Endothelial cell of hepatic sinusoid (primary cell): ENCODE measurements at regions not wholly inside any gene's neighbourhood (a gene's known extent, or its start where the extent isn't known, plus 50 kb on each side); places are given as distances from the start of the nearest gene placed in this dataset.

Experiments used
- in situ Hi-C: cut with HindIII; loops from 2 replicates; pipeline ENCODE4 v1.10.0; 2017; ENCODE audit warnings: low sequenced_read_pairs

- in situ Hi-C loops, result no loop called here
Measured at GRCh38 chr16:8519179-8519578, 71.1 kb downstream of the TMEM114 start.

GRCh38 chr16:8517280-8517679 lies 73.0 kb downstream of the TMEM114 start:
- in situ Hi-C loops, result no loop called here

- in situ Hi-C loops, result no loop called here
Measured at GRCh38 chr16:8516471-8516870, 73.8 kb downstream of the TMEM114 start.

GRCh38 chr16:8512941-8513624 lies 77.2 kb downstream of the TMEM114 start:
- in situ Hi-C loops, result no loop called here

DNA sequence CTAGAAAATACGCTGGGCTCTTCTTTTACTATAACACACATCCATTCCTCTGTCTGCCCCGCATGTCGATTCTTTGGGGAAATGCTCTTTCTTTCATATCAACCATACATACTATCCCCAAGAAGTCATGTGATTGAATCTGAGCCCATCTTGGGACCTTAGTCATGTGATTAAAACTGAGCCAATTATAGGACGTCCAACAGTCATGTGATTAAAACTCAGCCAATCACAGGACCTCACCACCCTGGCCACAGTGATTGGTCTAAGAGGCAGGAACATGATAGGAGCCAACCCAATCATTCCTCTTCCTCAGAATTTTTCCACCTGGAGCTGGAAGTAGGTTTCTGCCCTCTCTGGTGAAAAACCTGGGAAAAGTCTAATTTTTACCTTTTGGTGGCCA lies 78.8 kb downstream of the TMEM114 start:
- in situ Hi-C loops, result no loop called here

DNA sequence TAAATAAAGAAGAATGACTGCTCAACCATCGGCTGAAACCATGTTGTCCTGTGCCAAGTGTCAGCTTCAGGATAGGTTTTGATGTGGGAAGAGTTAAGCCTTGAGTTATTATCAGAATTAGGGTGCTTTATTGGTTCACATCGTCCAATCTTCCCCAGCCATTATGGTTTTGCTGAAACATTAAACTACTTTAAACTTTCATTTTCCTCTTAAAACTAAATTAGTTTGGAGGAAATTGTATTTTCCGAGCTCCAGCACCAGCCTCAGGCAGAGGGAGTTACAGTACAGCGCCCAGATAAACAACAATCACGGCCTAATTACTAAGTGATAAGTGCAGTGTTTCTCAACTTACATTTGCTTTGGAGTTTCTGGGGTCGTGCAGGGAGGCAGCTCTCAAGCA lies 80.2 kb downstream of the TMEM114 start:
- in situ Hi-C loops, result no loop called here

DNA sequence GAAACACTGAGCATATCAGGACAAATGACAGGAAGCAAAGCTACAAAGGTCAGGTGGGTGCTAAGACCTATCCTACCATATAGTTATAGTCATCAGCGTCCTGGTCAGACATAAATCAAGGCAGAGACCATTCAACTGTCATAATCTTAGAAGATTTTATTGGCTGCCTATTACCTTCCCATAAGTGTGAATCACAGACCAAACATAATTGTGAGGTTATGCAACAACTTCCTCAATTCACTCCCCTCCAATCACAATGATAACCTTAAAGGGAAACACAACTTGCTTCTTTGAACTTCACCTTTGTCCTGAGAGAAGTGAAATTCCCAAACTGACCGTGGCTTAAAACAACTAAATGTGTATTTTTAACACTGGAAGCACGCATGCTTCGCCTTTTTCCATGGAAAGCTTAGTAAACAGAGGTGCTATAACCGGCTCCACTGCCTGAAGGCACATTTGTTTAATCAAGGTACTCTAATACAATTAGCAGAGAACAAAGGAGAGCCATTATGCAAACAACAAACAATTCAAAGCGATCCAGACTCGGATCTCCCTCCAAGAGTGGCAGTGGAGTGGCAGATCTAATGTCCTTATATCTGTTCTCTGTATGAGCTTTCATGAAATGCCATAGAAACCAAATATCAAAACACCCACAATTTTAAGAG lies 84.9 kb downstream of the TMEM114 start:
- in situ Hi-C loops, result no loop called here

DNA sequence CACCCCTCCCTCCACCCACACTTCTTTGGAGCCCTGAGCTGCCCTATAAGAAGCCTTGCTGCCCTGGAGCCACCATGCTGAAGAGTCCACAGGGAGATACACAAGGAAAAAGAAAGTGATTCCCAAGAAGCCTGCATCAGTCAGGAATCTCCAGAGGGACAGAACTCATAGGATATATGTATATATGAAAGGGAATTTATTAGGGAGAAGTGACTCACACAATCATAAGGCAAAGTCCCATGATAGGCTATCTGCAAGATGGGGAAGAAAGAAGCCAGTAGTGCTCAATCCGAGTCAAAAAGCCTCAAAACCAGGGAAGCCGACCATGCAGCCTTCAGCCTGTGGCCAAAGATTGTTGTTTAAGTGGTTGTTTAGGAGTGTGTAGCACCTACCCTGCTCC lies 87.9 kb downstream of the TMEM114 start:
- in situ Hi-C loops, result no loop called here

DNA sequence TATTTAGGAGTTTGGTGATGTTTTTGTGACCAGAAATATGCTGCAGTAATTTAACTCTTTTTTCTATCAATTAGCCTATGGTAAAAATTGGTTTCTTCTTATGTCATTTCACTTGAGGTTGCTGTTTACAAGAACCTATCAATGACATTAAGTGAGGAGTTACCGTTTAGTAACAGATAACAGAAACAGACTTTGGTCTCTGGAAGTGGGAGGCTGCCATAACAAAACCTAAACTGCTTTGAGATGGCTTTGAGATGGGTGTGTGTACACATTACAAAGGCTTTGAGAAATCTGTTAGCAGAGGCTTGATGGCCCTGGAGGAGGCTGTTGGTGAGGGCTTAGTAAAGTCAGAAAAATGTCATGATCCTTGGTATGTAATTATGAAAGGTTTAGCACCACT lies 90.0 kb downstream of the TMEM114 start:
- in situ Hi-C loops, result no loop called here

DNA sequence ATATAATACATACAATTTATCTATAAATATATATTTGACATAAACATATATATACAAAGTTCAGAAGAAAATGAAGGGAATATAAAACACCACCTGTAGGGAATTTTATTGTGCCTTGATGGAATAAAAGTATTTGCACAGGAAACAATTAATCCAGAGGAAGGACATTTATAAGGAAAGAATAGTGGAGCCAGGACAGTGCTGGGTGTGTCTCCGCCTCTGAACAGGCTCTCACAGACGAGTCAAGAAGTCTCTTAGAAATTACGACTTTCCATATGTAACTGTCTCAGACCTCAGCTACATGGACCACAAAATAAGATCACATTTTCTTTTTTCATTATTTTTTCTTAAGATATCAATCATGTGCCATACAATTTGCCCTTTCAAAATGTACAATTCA lies 93.9 kb downstream of the TMEM114 start:
- in situ Hi-C loops, result no loop called here

DNA sequence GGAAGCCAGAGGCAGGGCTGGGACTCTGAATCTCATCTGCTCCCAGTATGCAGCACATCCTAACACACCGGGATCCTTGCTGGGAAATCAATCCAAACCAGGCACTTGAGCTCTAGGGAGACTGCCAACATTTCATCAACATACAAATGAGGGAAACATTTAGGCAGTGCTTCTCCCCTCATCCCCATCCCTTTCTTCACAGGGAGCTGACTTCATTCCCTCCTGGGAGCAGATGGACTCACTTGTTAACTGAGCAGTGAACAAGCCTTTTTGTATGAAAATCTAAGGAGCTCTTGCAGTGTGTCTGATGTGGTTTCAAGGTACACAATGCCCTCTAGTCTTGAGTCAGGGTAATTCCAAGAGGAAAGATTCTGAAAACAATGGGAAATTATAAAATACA lies 96.3 kb downstream of the TMEM114 start:
- in situ Hi-C loops, result no loop called here

DNA sequence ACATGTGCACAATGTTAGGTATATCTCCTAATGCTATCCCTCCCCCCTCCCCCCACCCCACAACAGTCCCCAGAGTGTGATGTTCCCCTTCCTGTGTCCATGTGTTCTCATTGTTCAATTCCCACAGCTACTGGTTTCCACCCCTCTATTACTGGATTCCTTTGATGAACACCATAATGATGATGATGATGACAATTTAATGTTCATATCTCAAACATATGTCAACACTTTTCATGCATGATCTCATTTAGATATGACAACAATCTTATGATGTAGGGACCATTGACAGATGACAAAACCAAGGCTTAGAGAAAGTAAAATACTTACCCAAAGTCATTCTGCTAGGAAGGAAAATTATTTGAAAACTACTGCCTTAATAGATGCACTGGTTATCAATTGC lies 97.6 kb downstream of the TMEM114 start:
- in situ Hi-C loops, result no loop called here

- in situ Hi-C loops, result no loop called here
Measured at GRCh38 chr16:8489580-8489979, 100.7 kb downstream of the TMEM114 start.

GRCh38 chr16:8486985-8487384 lies 103.3 kb downstream of the TMEM114 start:
- in situ Hi-C loops, result no loop called here

GRCh38 chr16:8483396-8483795 lies 106.9 kb downstream of the TMEM114 start:
- in situ Hi-C loops, result no loop called here

GRCh38 chr16:8481810-8482209 lies 108.5 kb downstream of the TMEM114 start:
- in situ Hi-C loops, result no loop called here

- in situ Hi-C loops, result no loop called here
Measured at GRCh38 chr16:8476824-8477223, 113.5 kb downstream of the TMEM114 start.

GRCh38 chr16:8474587-8474986 lies 115.7 kb downstream of the TMEM114 start:
- in situ Hi-C loops, result no loop called here

DNA sequence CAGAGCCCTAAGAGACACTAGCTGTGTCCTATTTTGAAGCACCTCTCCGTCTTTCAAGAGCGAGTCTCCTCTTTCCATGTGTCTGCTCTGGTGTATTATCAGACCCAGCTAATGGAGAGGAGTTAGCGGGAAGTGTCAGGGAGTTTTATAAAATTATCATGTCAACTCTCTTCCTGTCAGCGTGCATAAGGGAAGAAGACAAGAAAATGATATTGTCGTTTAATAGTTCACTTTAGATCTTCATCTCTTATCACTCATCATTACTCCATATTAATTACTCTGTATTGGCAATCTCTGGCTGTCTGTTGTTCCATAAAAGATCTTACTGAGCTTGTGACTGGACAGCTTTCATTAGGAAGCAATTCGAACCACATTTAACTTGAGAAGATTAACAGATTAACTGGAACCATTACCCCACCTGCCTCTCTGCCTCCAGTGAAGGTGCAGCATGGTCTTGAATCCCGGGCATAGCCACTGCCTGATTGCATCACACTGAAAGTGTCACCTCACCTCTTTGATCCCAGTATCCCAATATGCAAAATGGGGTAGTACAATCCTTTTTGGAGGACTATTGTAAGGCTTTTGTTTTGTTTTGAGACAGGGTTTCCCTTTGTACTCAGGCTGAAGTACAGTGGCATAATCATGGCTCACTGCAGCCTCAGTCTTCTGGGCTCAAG lies 121.1 kb downstream of the TMEM114 start:
- in situ Hi-C loops, result no loop called here

GRCh38 chr16:8464979-8465378 lies 125.3 kb downstream of the TMEM114 start:
- in situ Hi-C loops, result no loop called here

- in situ Hi-C loops, result no loop called here
Measured at GRCh38 chr16:8459085-8459733, 131.1 kb downstream of the TMEM114 start.
